Gastroesophageal sphincter (tissue), 4 donors: ENCODE measurements at regions not wholly inside any gene's neighbourhood (a gene's known extent, or its start where the extent isn't known, plus 50 kb on each side); places are given as distances from the start of the nearest gene placed in this dataset.

Experiments
- ATAC-seq: fragments of 150-250 bp; one replicate; pipeline ENCODE4 v1.9.1; 2016; ENCODE audit warnings: mild to moderate bottlenecking, moderate library complexity
- H3K27ac ChIP-seq, 4 donors: fragments of 200-600 bp; sonication (generic) in 3 of 4; 1 replicate in 3 of 4; 2 replicates in 1 of 4; pipeline ENCODE4 v1.5.1; 2016 to 2019
- H3K27me3 ChIP-seq: fragments of 200-600 bp; sonication (generic); one replicate; pipeline ENCODE4 v1.5.1; 2019
- H3K36me3 ChIP-seq, 2 donors: fragments of 200-600 bp; sonication (generic); one replicate each; pipeline ENCODE4 v1.5.1; 2019; ENCODE audit warnings: control low read depth in 1 of 2
- H3K4me1 ChIP-seq, 3 donors: fragments of 200-600 bp; sonication (generic); 1 replicate in 2 of 3; 2 replicates in 1 of 3; pipeline ENCODE4 v1.5.1; 2016 to 2019; ENCODE audit warnings: control low read depth in 2 of 3
- H3K4me3 ChIP-seq, 2 donors: fragments of 200-600 bp; sonication (generic); one replicate each; pipeline ENCODE4 v1.5.1; 2019; ENCODE audit warnings: mild to moderate bottlenecking in 1 of 2, moderate library complexity in 1 of 2
- H3K9me3 ChIP-seq, 3 donors: fragments of 200-600 bp; sonication (generic); one replicate each; pipeline ENCODE4 v1.5.1; 2017 to 2019; ENCODE audit warnings: control low read depth in 2 of 3
- EP300 ChIP-seq: sonication (generic); formaldehyde crosslinking; IDR thresholded peaks from one replicate; pipeline ENCODE4 v1.6.1; 2017; ENCODE audit warnings: antibody characterized with exemption, mild to moderate bottlenecking
- POLR2A ChIP-seq, 2 donors: fragments of 450-650 bp; IDR thresholded peaks; one replicate each; pipeline ENCODE4 v1.6.1; 2017; ENCODE audit warnings: antibody characterized with exemption in 2 of 2, mild to moderate bottlenecking in 2 of 2, moderate library complexity in 1 of 2
- POLR2AphosphoS5 ChIP-seq: sonication (generic); formaldehyde crosslinking; IDR thresholded peaks from one replicate; pipeline ENCODE4 v1.6.1; 2017; ENCODE audit warnings: antibody characterized with exemption
- WGBS, 2 donors: methylation state at CpG; one replicate each; pipeline ENCODE4 v1.1.5; 2018; ENCODE audit warnings: low coverage in 1 of 2; 5-methylcytosine and 5-hydroxymethylcytosine counted together
- TF ChIP-seq, protein P1 (sequence below), 4 experiments: fragments of 200-600 bp in 2 of 4; fragments of 450-650 bp in 2 of 4; sonication (generic) in 1 of 4; IDR thresholded peaks; one replicate each; pipeline ENCODE4 v1.5.1; 2017 to 2019; ENCODE audit warnings: antibody characterized with exemption in 4 of 4, mild to moderate bottlenecking in 2 of 4, moderate library complexity in 2 of 4

DNA sequence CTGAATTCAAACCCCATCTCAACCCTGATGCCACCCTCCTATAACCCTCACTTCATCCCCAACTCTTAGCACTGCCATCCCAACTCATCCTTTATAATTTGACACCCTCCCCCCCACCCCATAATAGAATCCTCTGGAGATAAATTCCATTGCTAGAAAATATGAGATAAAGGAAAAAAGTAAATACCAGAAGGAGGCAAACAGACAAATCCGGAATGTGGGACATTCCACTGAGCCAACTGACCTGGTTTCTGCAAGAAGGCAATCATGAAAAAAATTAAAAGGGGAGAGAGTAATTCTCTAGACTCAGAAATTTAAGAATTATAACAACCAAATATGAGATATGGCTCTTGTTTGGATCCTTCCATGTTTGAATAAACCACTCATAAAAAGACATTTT is 132.4 kb downstream of the CYP26B1 start:
- H3K4me3 ChIP-seq: no peak overlapping the region
- no peaks in the 10 kb centered on the region for H3K4me1 ChIP-seq
- ATAC-seq: no peak
- WGBS, 2 donors: 50 to 89% methylated on average over 1 of the region's 1 CpG
- H3K27ac ChIP-seq: no peak overlapping the region
- peaks cover 11% of the 10 kb centered on the region for H3K27me3 ChIP-seq
- H3K9me3 ChIP-seq: no peaks in the 10 kb centered on the region
- H3K36me3 ChIP-seq: no peaks in the 10 kb centered on the region
- TF ChIP-seq EP300: no peak
- TF ChIP-seq POLR2A (IDR thresholded peaks at IDR 0.05): no peak
- TF ChIP-seq, protein P1, sequence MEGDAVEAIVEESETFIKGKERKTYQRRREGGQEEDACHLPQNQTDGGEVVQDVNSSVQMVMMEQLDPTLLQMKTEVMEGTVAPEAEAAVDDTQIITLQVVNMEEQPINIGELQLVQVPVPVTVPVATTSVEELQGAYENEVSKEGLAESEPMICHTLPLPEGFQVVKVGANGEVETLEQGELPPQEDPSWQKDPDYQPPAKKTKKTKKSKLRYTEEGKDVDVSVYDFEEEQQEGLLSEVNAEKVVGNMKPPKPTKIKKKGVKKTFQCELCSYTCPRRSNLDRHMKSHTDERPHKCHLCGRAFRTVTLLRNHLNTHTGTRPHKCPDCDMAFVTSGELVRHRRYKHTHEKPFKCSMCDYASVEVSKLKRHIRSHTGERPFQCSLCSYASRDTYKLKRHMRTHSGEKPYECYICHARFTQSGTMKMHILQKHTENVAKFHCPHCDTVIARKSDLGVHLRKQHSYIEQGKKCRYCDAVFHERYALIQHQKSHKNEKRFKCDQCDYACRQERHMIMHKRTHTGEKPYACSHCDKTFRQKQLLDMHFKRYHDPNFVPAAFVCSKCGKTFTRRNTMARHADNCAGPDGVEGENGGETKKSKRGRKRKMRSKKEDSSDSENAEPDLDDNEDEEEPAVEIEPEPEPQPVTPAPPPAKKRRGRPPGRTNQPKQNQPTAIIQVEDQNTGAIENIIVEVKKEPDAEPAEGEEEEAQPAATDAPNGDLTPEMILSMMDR (IDR thresholded peaks at IDR 0.05): no peak

DNA sequence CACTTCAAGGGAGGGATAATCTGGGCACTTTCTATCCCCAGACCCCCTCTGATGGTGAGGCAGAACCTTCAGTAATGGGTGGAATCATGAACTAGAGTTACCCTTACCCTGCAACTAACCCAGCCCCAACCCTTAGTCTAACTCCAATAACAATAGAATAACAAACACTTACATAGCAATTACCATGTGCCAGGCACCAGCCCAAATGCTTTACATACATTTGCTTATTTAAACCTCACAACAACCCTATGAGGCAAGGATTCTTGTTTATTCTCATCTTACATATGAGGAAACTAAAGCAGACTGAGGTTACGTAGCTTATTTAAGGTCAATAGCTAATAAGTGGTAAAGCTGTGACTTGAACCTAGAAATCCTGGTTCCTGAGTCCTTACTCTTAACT is 132.8 kb downstream of the CYP26B1 start:
- Histone ChIP-seq H3K4me1 (no peaks in the 10 kb centered on the region), H3K27me3 (peaks cover 11% of the 10 kb centered on the region), H3K9me3 (no peaks in the 10 kb centered on the region), H3K27ac (no peak overlapping the region), H3K4me3 (no peak overlapping the region), H3K36me3 (no peaks in the 10 kb centered on the region)
- TF ChIP-seq POLR2AphosphoS5 (no peak), POLR2A (IDR thresholded peaks at IDR 0.05) (no peak), EP300 (no peak)
- TF ChIP-seq, protein P1 (IDR thresholded peaks at IDR 0.05): no peak
- WGBS, 2 donors: 91 to 92% methylated on average over 1 of the region's 1 CpG
- ATAC-seq: no peak

DNA sequence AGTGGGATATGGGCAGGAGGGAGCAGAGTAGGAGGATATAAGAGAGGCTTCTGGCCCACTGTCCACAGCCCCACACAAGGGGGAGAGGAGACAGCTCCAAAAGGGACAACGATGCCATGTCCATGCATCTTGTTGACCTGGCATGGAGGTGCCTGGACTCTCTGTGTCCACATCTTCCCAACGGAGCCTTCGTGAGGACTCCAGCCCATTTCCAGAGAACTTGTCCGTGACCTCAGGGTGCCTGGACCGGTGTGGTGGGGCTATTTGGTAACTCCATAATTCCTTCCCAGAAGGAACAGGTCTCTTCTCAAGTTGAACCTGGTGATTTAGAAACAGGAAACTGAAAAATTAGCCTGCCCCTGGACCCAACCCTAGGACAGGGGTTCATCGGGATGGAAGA is 133.9 kb downstream of the CYP26B1 start:
- no peak overlapping the region for H3K27ac ChIP-seq
- peaks cover 18% of the 10 kb centered on the region for H3K27me3 ChIP-seq
- no peaks in the 10 kb centered on the region for H3K4me1 ChIP-seq
- no peaks in the 10 kb centered on the region for H3K9me3 ChIP-seq
- TF ChIP-seq POLR2A (IDR thresholded peaks at IDR 0.05) (no peak), EP300 (no peak), POLR2AphosphoS5 (no peak)
- TF ChIP-seq, protein P1 (IDR thresholded peaks at IDR 0.05): no peak
- H3K36me3 ChIP-seq: no peaks in the 10 kb centered on the region
- no peak overlapping the region for H3K4me3 ChIP-seq
- ATAC-seq: no peak
- 94 to 100% methylated on average over 1 to 2 of the region's 6 CpGs for WGBS, 2 donors

DNA sequence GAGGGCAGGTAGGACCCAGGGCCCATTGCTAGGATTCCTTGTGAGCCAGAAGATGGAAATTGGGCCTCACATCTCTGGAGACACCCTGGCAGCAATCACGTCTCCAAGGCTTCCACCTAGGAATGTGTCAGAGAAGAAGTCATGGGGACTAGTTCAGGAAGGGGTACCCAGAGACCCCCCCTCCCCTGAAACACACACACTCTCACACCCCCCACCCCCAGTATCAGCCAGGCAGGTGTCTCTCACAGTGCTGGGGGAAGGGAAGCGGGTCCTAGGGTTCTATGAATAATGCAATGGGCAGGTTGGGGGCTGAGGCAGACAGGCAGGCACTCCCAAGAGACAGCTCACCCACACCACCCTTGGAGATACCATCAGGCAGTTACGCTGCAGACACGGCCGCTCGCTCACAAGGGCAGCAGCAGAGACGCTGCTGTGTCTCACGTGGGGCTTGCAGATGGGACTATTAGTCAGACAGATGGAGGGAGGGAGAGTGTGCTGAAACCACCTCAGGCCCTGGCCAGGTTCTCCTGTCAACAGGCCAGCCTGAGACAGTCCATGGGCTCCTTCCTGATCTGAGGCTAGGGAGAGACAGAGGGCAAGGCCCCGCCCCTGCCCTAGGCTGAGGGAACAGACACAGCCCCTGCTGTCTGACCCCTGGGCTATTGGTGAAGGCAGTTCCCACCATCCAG is 134.6 kb downstream of the CYP26B1 start:
- TF ChIP-seq POLR2AphosphoS5 (no peak), POLR2A (IDR thresholded peaks at IDR 0.05) (no peak), EP300 (no peak)
- TF ChIP-seq, protein P1 (IDR thresholded peaks at IDR 0.05): no peak
- H3K27me3 ChIP-seq: peaks cover 18% of the 10 kb centered on the region
- no peak overlapping the region for H3K4me3 ChIP-seq
- no peaks in the 10 kb centered on the region for H3K9me3 ChIP-seq
- ATAC-seq: peak; percentile 25
- no peak overlapping the region for H3K27ac ChIP-seq
- 60% methylated on average over 1 of the region's 9 CpGs; no CpG with 5 or more reads in 1 of the 2 donors for WGBS, 2 donors
- no peaks in the 10 kb centered on the region for H3K36me3 ChIP-seq
- H3K4me1 ChIP-seq: no peaks in the 10 kb centered on the region

DNA sequence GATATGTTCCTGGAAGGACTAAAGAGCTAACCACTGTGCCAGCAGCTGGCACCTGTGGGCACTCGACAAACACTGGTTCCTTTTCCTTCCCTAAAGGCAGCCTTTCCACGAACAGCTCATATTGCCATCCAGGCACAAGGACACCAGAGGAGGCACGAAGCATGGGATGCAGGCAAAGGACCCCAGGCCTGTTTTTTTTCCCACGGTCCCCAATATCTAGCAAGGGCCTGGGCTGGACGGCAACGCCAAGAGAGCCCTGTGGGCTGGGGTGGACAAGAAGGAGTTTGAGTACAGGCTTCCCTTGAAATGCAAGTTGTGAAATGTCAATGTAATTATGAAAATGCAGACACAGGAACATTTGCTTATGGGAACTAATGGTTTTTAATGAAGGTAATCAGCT is 135.9 kb downstream of the CYP26B1 start:
- Histone ChIP-seq H3K4me1 (no peaks in the 10 kb centered on the region), H3K4me3 (no peak overlapping the region), H3K36me3 (no peaks in the 10 kb centered on the region), H3K9me3 (no peaks in the 10 kb centered on the region), H3K27ac (no peak overlapping the region), H3K27me3 (peaks cover 18% of the 10 kb centered on the region)
- ATAC-seq: no peak
- TF ChIP-seq POLR2AphosphoS5 (no peak), EP300 (no peak), POLR2A (IDR thresholded peaks at IDR 0.05) (no peak)
- TF ChIP-seq, protein P1 (IDR thresholded peaks at IDR 0.05): no peak
- WGBS, 2 donors: 69 to 70% methylated on average over 2 to 5 of the region's 6 CpGs
